ENCODE measurements at regions not wholly inside any gene's neighbourhood (a gene's known extent, or its start where the extent isn't known, plus 50 kb on each side); places are given as distances from the start of the nearest gene placed in this dataset.
"Not testable (repeated sequence)": the region's sequence is repeated elsewhere in the genome, so short reads cannot be mapped to it uniquely, and the experiment has no call there.

- Histone ChIP-seq H3K27ac (no peak overlapping the region), H3K9me3 (no peaks in the 10 kb centered on the region)
- DNase-seq, result no peak
Measured at GRCh38 chr10:35963685-35964084, 321.6 kb upstream of the FZD8 start.

GRCh38 chr10:35961501-35961900 lies 319.4 kb upstream of the FZD8 start:
- H3K36me3 ChIP-seq (ENCODE audit: low read depth, missing control alignments), result no peaks in the 10 kb centered on the region
- no peaks in the 10 kb centered on the region for H3K9me3 ChIP-seq
- intact Hi-C loops (cut with DNase I; ENCODE audit: low total_unique reads), result no loop called here
- TF ChIP-seq POLR2A (IDR thresholded peaks at IDR 0.05) (no peak), CTCF (IDR thresholded peaks at IDR 0.05) (no peak)
- no peaks in the 10 kb centered on the region for H3K27me3 ChIP-seq
- H3K4me3 ChIP-seq, result no peak overlapping the region
- WGBS, 2 donors, result 95 to 100% methylated on average over 3 of the region's 3 CpGs
- no peaks in the 10 kb centered on the region for H3K4me1 ChIP-seq
- H3K27ac ChIP-seq, result no peak overlapping the region
- no peak for DNase-seq

More at GRCh38 chr10:35963685-35964084, 321.6 kb upstream of the FZD8 start:
- H3K27me3 ChIP-seq, result no peaks in the 10 kb centered on the region
- no peak overlapping the region for H3K4me3 ChIP-seq
- H3K36me3 ChIP-seq (ENCODE audit: low read depth, missing control alignments), result no peaks in the 10 kb centered on the region
- intact Hi-C loops (cut with DNase I; ENCODE audit: low total_unique reads), result no loop called here
- TF ChIP-seq CTCF (IDR thresholded peaks at IDR 0.05) (no peak), POLR2A (IDR thresholded peaks at IDR 0.05) (no peak)
- 87 to 90% methylated on average over 1 of the region's 1 CpG for WGBS, 2 donors
- no peaks in the 10 kb centered on the region for H3K4me1 ChIP-seq

- H3K4me1 ChIP-seq, result no peaks in the 10 kb centered on the region
- TF ChIP-seq CTCF (IDR thresholded peaks at IDR 0.05) (no peak), POLR2A (IDR thresholded peaks at IDR 0.05) (no peak)
- intact Hi-C loops (cut with DNase I; ENCODE audit: low total_unique reads), result no loop called here
- 28 to 39% methylated on average over 7 of the region's 7 CpGs for WGBS, 2 donors
- no peak for DNase-seq
- H3K9me3 ChIP-seq, result no peaks in the 10 kb centered on the region
- no peaks in the 10 kb centered on the region for H3K36me3 ChIP-seq (ENCODE audit: low read depth, missing control alignments)
- H3K4me3 ChIP-seq, result no peak overlapping the region
- no peak overlapping the region for H3K27ac ChIP-seq
- H3K27me3 ChIP-seq, result no peaks in the 10 kb centered on the region
Measured at GRCh38 chr10:35959252-35959651, 317.2 kb upstream of the FZD8 start.

GRCh38 chr10:35958609-35959008 lies 316.5 kb upstream of the FZD8 start:
- intact Hi-C loops (cut with DNase I; ENCODE audit: low total_unique reads); H3K27ac ChIP-seq; DNase-seq; H3K27me3 ChIP-seq; H3K9me3 ChIP-seq; H3K4me3 ChIP-seq; H3K36me3 ChIP-seq (ENCODE audit: low read depth, missing control alignments); H3K4me1 ChIP-seq: not testable (repeated sequence)

- Histone ChIP-seq H3K27ac (no peak overlapping the region), H3K9me3 (no peaks in the 10 kb centered on the region), H3K4me3 (no peak overlapping the region), H3K36me3 (ENCODE audit: low read depth, missing control alignments) (no peaks in the 10 kb centered on the region), H3K27me3 (no peaks in the 10 kb centered on the region), H3K4me1 (no peaks in the 10 kb centered on the region)
- no peak for TF ChIP-seq CTCF (IDR thresholded peaks at IDR 0.05)
- no peak for TF ChIP-seq POLR2A (IDR thresholded peaks at IDR 0.05)
- no peak for DNase-seq
- intact Hi-C loops (cut with DNase I; ENCODE audit: low total_unique reads), result no loop called here
- 49 to 73% methylated on average over 5 of the region's 5 CpGs for WGBS, 2 donors
Measured at GRCh38 chr10:35950701-35951100, 308.6 kb upstream of the FZD8 start.
